KMS-11 (cell line): ENCODE measurements at regions not wholly inside any gene's neighbourhood (a gene's known extent, or its start where the extent isn't known, plus 50 kb on each side); places are given as distances from the start of the nearest gene placed in this dataset.

Experiments
- H2AFZ ChIP-seq: fragments of 200-600 bp; sonication (generic); 2 replicates; pipeline ENCODE4 v1.6.1; 2016; ENCODE audit warnings: antibody characterized with exemption, mixed run types, low read depth
- H3K27ac ChIP-seq: fragments of 200-600 bp; sonication (generic); 2 replicates; pipeline ENCODE4 v1.6.1; 2016; ENCODE audit warnings: mild to moderate bottlenecking, mixed run types
- H3K27me3 ChIP-seq: fragments of 200-600 bp; sonication (generic); 2 replicates; pipeline ENCODE4 v1.6.1; 2017; ENCODE audit warnings: mild to moderate bottlenecking, low read depth, mixed run types, moderate library complexity; ENCODE audit not compliant: insufficient read depth
- H3K36me3 ChIP-seq: fragments of 200-600 bp; sonication (generic); 2 replicates; pipeline ENCODE4 v1.6.1; 2017; ENCODE audit warnings: mild to moderate bottlenecking, mixed run types; ENCODE audit not compliant: insufficient read depth
- H3K4me1 ChIP-seq: fragments of 200-600 bp; sonication (generic); 2 replicates; pipeline ENCODE4 v1.6.1; 2016; ENCODE audit warnings: mild to moderate bottlenecking, low read depth, mixed run types; ENCODE audit not compliant: poor library complexity, severe bottlenecking
- H3K4me2 ChIP-seq: fragments of 200-600 bp; sonication (generic); 2 replicates; pipeline ENCODE4 v1.7.0; 2016; ENCODE audit warnings: mild to moderate bottlenecking, mixed run types
- H3K4me3 ChIP-seq: fragments of 200-600 bp; sonication (generic); IDR thresholded peaks from 2 replicates; pipeline ENCODE4 v1.6.1; 2017; ENCODE audit warnings: low read depth, low read length, mixed read lengths; ENCODE audit not compliant: insufficient read depth
- H3K79me2 ChIP-seq: fragments of 200-600 bp; sonication (generic); 2 replicates; pipeline ENCODE4 v1.6.1; 2016; ENCODE audit warnings: low read depth, mixed run types; ENCODE audit not compliant: insufficient read depth
- H3K9ac ChIP-seq: fragments of 200-600 bp; sonication (generic); 2 replicates; pipeline ENCODE4 v1.6.1; 2016; ENCODE audit warnings: mild to moderate bottlenecking, mixed run types
- H4K20me1 ChIP-seq: fragments of 200-600 bp; sonication (generic); 2 replicates; pipeline ENCODE4 v1.6.1; 2016; ENCODE audit warnings: mild to moderate bottlenecking, mixed run types; ENCODE audit not compliant: insufficient read depth
- TF ChIP-seq, protein P1 (sequence below): fragments of 200-600 bp; sonication (generic); conservative IDR thresholded peaks from 2 replicates; pipeline ENCODE4 v1.6.1; 2017; ENCODE audit warnings: low read depth, mild to moderate bottlenecking, antibody characterized with exemption, low read length, moderate library complexity, mixed read lengths

DNA sequence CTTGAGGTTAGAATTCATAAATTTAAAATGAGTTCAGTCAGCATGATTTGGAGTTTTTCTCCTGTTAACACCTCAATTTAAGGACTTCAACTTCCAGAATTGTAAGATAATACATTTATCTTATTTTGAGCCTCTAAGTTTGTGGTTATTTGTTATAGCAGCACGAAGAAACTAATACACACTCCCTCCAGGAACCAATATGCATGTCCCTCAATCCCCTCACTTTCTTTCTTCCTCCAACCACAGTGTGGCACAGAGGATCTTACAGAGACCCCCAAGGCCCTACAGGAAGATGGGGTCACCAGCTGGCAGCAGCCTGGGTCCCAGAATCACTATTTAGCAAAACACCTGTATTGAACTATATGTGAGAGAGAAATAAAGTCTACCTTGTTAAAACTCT lies 242.0 kb downstream of the RAD51AP2 start:
- Histone ChIP-seq H3K79me2 (no peaks in the 10 kb centered on the region), H3K27ac (no peak overlapping the region), H3K4me3 (no peak overlapping the region), H4K20me1 (no peaks in the 10 kb centered on the region), H3K9ac (no peak overlapping the region), H3K4me1 (no peaks in the 10 kb centered on the region), H2AFZ (no peak overlapping the region), H3K27me3 (no peaks in the 10 kb centered on the region), H3K4me2 (no peak overlapping the region), H3K36me3 (no peaks in the 10 kb centered on the region)
- TF ChIP-seq, protein P1, sequence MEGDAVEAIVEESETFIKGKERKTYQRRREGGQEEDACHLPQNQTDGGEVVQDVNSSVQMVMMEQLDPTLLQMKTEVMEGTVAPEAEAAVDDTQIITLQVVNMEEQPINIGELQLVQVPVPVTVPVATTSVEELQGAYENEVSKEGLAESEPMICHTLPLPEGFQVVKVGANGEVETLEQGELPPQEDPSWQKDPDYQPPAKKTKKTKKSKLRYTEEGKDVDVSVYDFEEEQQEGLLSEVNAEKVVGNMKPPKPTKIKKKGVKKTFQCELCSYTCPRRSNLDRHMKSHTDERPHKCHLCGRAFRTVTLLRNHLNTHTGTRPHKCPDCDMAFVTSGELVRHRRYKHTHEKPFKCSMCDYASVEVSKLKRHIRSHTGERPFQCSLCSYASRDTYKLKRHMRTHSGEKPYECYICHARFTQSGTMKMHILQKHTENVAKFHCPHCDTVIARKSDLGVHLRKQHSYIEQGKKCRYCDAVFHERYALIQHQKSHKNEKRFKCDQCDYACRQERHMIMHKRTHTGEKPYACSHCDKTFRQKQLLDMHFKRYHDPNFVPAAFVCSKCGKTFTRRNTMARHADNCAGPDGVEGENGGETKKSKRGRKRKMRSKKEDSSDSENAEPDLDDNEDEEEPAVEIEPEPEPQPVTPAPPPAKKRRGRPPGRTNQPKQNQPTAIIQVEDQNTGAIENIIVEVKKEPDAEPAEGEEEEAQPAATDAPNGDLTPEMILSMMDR: no peak

- H3K79me2 ChIP-seq: no peaks in the 10 kb centered on the region
- H3K4me2 ChIP-seq: no peak overlapping the region
- no peaks in the 10 kb centered on the region for H3K36me3 ChIP-seq
Observed at GRCh38 chr2:17272652-17273525, 245.4 kb downstream of the RAD51AP2 start.

GRCh38 chr2:17272170-17272569 lies 246.1 kb downstream of the RAD51AP2 start:
- H3K27me3 ChIP-seq: no peaks in the 10 kb centered on the region
- no peak overlapping the region for H2AFZ ChIP-seq
- H3K36me3 ChIP-seq: no peaks in the 10 kb centered on the region
- no peaks in the 10 kb centered on the region for H3K4me1 ChIP-seq
- no peak overlapping the region for H3K9ac ChIP-seq
- H3K79me2 ChIP-seq: no peaks in the 10 kb centered on the region
- H3K27ac ChIP-seq: no peak overlapping the region
- no peaks in the 10 kb centered on the region for H4K20me1 ChIP-seq
- TF ChIP-seq, protein P1: no peak
- no peak overlapping the region for H3K4me3 ChIP-seq
- H3K4me2 ChIP-seq: no peak overlapping the region

More at GRCh38 chr2:17272652-17273525, 245.4 kb downstream of the RAD51AP2 start:
- H3K27ac ChIP-seq: no peak overlapping the region
- H4K20me1 ChIP-seq: no peaks in the 10 kb centered on the region
- H2AFZ ChIP-seq: no peak overlapping the region
- H3K9ac ChIP-seq: no peak overlapping the region
- no peaks in the 10 kb centered on the region for H3K27me3 ChIP-seq
- TF ChIP-seq, protein P1: no peak
- no peaks in the 10 kb centered on the region for H3K4me1 ChIP-seq
- no peak overlapping the region for H3K4me3 ChIP-seq

DNA sequence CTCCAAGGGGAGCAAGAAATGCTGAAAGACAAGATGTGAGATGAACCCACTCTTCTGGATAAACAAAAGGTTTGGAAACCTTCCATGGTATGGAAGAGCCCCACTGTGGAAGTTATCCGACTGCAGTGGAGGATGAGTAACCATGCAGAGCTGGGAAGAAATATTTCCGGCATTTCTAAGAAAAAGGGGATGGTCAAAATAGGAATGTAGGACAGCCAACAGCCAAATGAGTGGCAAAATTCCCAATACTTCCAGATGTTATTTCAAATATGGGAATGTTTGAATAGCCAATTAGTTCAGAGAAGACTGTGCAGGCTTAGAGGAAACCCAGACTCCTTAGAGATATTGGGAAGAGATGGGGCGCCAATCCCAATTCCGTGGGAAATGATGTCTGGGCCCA lies 246.8 kb downstream of the RAD51AP2 start:
- Histone ChIP-seq H3K27ac (no peak overlapping the region), H3K4me2 (no peak overlapping the region), H3K4me3 (no peak overlapping the region), H3K4me1 (no peaks in the 10 kb centered on the region), H3K36me3 (no peaks in the 10 kb centered on the region), H4K20me1 (no peaks in the 10 kb centered on the region), H3K79me2 (no peaks in the 10 kb centered on the region), H3K9ac (no peak overlapping the region), H3K27me3 (no peaks in the 10 kb centered on the region), H2AFZ (no peak overlapping the region)
- TF ChIP-seq, protein P1: no peak
